HCT116 (cell line): ENCODE measurements at regions not wholly inside any gene's neighbourhood (a gene's known extent, or its start where the extent isn't known, plus 50 kb on each side); places are given as distances from the start of the nearest gene placed in this dataset.

ENCODE experiments used
- ATAC-seq: fragments of 200-7000 bp; cut with Tn5 transposase; 2 replicates; pipeline ENCODE4 v1.9.1; 2020; ENCODE audit warnings: mild to moderate bottlenecking, moderate library complexity
- BruUV-seq: library from RNA; stranded (reverse); fragments of 400-500 nt; replicated peaks from 2 replicates; lab custom pipeline; 2021; lab: Mats Ljungman, UMichigan
- CTCF ChIA-PET: fragments of 300-600 bp; sonication (Branson Sonifier 250); formaldehyde crosslinking; loops from one replicate; lab custom pipeline; 2021; ENCODE audit warnings: antibody characterized with exemption; lab: Charles Lee
- POLR2A ChIA-PET: fragments of 300-600, 350-600 bp; sonication (Branson Sonifier 250); formaldehyde crosslinking; loops from one replicate; lab custom pipeline; 2021; ENCODE audit warnings: antibody characterized with exemption; lab: Charles Lee
- RAD21 ChIA-PET, 2 experiments: fragments of 300-600 bp; sonication (Branson Sonifier 250); formaldehyde crosslinking; loops; one replicate each; lab custom pipeline; 2023; ENCODE audit warnings: low total read pairs in 2 of 2; ENCODE audit not compliant: uncharacterized antibody in 2 of 2, unreplicated experiment in 2 of 2, low non-redundant PET in 1 of 2; lab: Charles Lee
- DNase-seq: peaks from one replicate; pipeline ENCODE4 v3.0.0-alpha.2; 2010; ENCODE audit warnings: low read depth, low spot score
- H2AFZ ChIP-seq: fragments of 200-600 bp; shearing (Covaris generic), sonication (generic); 2 replicates; pipeline ENCODE4 v1.6.1; 2017; ENCODE audit warnings: low read depth, mixed run types, mixed read lengths, antibody characterized with exemption, low read length; ENCODE audit not compliant: poor library complexity, severe bottlenecking
- H3K27ac ChIP-seq: 2 replicates; pipeline ENCODE4 v1.5.1; 2012; ENCODE audit warnings: low read depth, low read length
- H3K27me3 ChIP-seq: fragments of 200-600 bp; sonication (generic); 2 replicates; pipeline ENCODE4 v1.6.1; 2016; ENCODE audit warnings: mixed run types, low read length, mixed read lengths; ENCODE audit not compliant: insufficient read depth
- H3K36me3 ChIP-seq, 2 experiments: fragments of 200-500 bp in 1 of 2; fragments of 200-600 bp in 1 of 2; sonication (Bioruptor generic) in 1 of 2; sonication (generic) in 1 of 2; 2 replicates each; pipeline versions ENCODE4 v1.5.1 to v1.6.1; 2014 to 2016; ENCODE audit warnings: low read length in 2 of 2, inconsistent platforms in 1 of 2, mixed read lengths in 1 of 2, mixed run types in 1 of 2; ENCODE audit not compliant: insufficient read depth in 2 of 2, control insufficient read depth in 1 of 2
- H3K4me1 ChIP-seq, 2 experiments: fragments of 200-600 bp in 1 of 2; sonication (generic) in 1 of 2; 2 replicates each; pipeline versions ENCODE4 v1.5.1 to v1.6.1; 2012 to 2017; ENCODE audit warnings: low read length in 2 of 2, inconsistent platforms in 1 of 2, mild to moderate bottlenecking in 1 of 2, mixed read lengths in 1 of 2, mixed run types in 1 of 2, moderate library complexity in 1 of 2; ENCODE audit not compliant: insufficient read depth in 2 of 2, control insufficient read depth in 1 of 2
- H3K4me2 ChIP-seq: fragments of 200-600 bp; sonication (generic); 2 replicates; pipeline ENCODE4 v1.6.1; 2017; ENCODE audit warnings: mixed run types, low read length, mixed read lengths
- H3K4me3 ChIP-seq, 2 experiments: fragments of 200-600 bp in 1 of 2; sonication (generic) in 1 of 2; replicated peaks in 1 of 2; 2 replicates each; pipeline ENCODE4 v1.5.1; 2011 to 2016; ENCODE audit warnings: low read length in 2 of 2, control low read depth in 1 of 2, low read depth in 1 of 2, mild to moderate bottlenecking in 1 of 2, mixed read lengths in 1 of 2, mixed run types in 1 of 2
- H3K79me2 ChIP-seq: fragments of 200-600 bp; sonication (generic); 2 replicates; pipeline ENCODE4 v1.6.1; 2017; ENCODE audit warnings: mild to moderate bottlenecking, mixed run types, low read length, moderate library complexity, mixed read lengths; ENCODE audit not compliant: insufficient read depth
- H3K9ac ChIP-seq: fragments of 200-600 bp; sonication (generic); 2 replicates; pipeline ENCODE4 v1.6.1; 2016; ENCODE audit warnings: low read length, mixed read lengths
- H3K9me2 ChIP-seq: fragments of 200-600 bp; sonication (generic), shearing (Covaris generic); 2 replicates; pipeline ENCODE4 v1.6.1; 2017; ENCODE audit warnings: mixed run types, mild to moderate bottlenecking, moderate library complexity; ENCODE audit not compliant: insufficient read depth
- H3K9me3 ChIP-seq, 2 experiments: fragments of 200-500 bp in 1 of 2; fragments of 200-600 bp in 1 of 2; sonication (Bioruptor generic) in 1 of 2; sonication (generic) in 1 of 2; 2 replicates each; pipeline ENCODE4 v1.6.1; 2014 to 2017; ENCODE audit warnings: low read length in 2 of 2, mixed read lengths in 2 of 2, inconsistent platforms in 1 of 2, low read depth in 1 of 2, mild to moderate bottlenecking in 1 of 2, mixed run types in 1 of 2, moderate library complexity in 1 of 2; ENCODE audit not compliant: control insufficient read depth in 1 of 2, insufficient read depth in 1 of 2
- H4K20me1 ChIP-seq: fragments of 200-600 bp; sonication (generic), shearing (Covaris generic); 2 replicates; pipeline ENCODE4 v1.6.1; 2017; ENCODE audit warnings: mixed run types, mild to moderate bottlenecking, moderate library complexity; ENCODE audit not compliant: insufficient read depth
- CBX3 ChIP-seq: IDR thresholded peaks from 2 replicates; pipeline ENCODE4 v1.6.1; 2012; ENCODE audit warnings: low read depth
- CEBPB ChIP-seq: IDR thresholded peaks from 2 replicates; pipeline ENCODE4 v1.6.1; 2012; ENCODE audit warnings: low read depth
- EGR1 ChIP-seq: IDR thresholded peaks from 2 replicates; pipeline ENCODE4 v1.6.1; 2012; ENCODE audit warnings: low read depth
- ELF1 ChIP-seq: IDR thresholded peaks from 2 replicates; pipeline ENCODE4 v1.6.1; 2012; ENCODE audit warnings: low read depth, borderline replicate concordance
- EZH2 ChIP-seq: fragments of 200-600 bp; sonication (generic); IDR thresholded peaks from 2 replicates; pipeline ENCODE4 v1.6.1; 2017; ENCODE audit warnings: antibody characterized with exemption, mixed run types
- EZH2phosphoT487 ChIP-seq: fragments of 200-600 bp; IDR thresholded peaks from 2 replicates; pipeline ENCODE4 v1.6.1; 2018; ENCODE audit warnings: antibody characterized with exemption, borderline replicate concordance
- FOSL1 ChIP-seq: IDR thresholded peaks from 2 replicates; pipeline ENCODE4 v1.6.1; 2012; ENCODE audit warnings: low read depth
- JUND ChIP-seq: IDR thresholded peaks from 2 replicates; pipeline ENCODE4 v1.6.1; 2012
- POLR2A ChIP-seq: IDR thresholded peaks from 2 replicates; pipeline ENCODE4 v1.7.0; 2011; ENCODE audit warnings: borderline replicate concordance; ENCODE audit not compliant: insufficient read depth, insufficient read length; ENCODE audit errors: extremely low read depth
- RAD21 ChIP-seq: IDR thresholded peaks from 2 replicates; pipeline ENCODE4 v1.6.1; 2012; ENCODE audit warnings: low read depth, mild to moderate bottlenecking
- REST ChIP-seq: IDR thresholded peaks from 2 replicates; pipeline ENCODE4 v1.6.1; 2012; ENCODE audit warnings: low read depth
- SP1 ChIP-seq: IDR thresholded peaks from 2 replicates; pipeline ENCODE4 v1.6.1; 2012; ENCODE audit warnings: low read depth
- TCF7L2 ChIP-seq: IDR thresholded peaks from 2 replicates; pipeline ENCODE4 v1.7.0; 2011; ENCODE audit warnings: borderline replicate concordance, inconsistent platforms; ENCODE audit not compliant: insufficient read depth, insufficient read length; ENCODE audit errors: extremely low read depth
- YY1 ChIP-seq: IDR thresholded peaks from 2 replicates; pipeline ENCODE4 v1.6.1; 2011; ENCODE audit warnings: low read length, low read depth, moderate library complexity, mild to moderate bottlenecking; ENCODE audit not compliant: insufficient replicate concordance; ENCODE audit errors: extremely low read depth
- ZBTB33 ChIP-seq: IDR thresholded peaks from 2 replicates; pipeline ENCODE4 v1.6.1; 2011; ENCODE audit warnings: mild to moderate bottlenecking, low read length, moderate library complexity; ENCODE audit not compliant: insufficient replicate concordance; ENCODE audit errors: extremely low read depth
- ZFX ChIP-seq: fragments of 450-650 bp; IDR thresholded peaks from 2 replicates; pipeline ENCODE4 v1.6.1; 2017
- ZNF274 ChIP-seq: fragments of 200-500 bp; sonication (Bioruptor generic); IDR thresholded peaks from 2 replicates; pipeline ENCODE4 v1.6.1; 2014; ENCODE audit warnings: mild to moderate bottlenecking, low read depth, low read length, inconsistent platforms
- intact Hi-C: fragments of 100-400 bp; cut with micrococcal nuclease; formaldehyde crosslinking; loops from 2 replicates; pipeline ENCODE4 v1.10.0; 2022

GRCh38 chr5:33258553-33258952 lies 182.2 kb upstream of the TARS1 start (continued):
- TF ChIP-seq ELF1 (no peak), SP1 (no peak), ZFX (no peak), EGR1 (no peak)

GRCh38 chr5:33260098-33260497 lies 180.7 kb upstream of the TARS1 start:
- Histone ChIP-seq H3K9ac (no peak overlapping the region), H3K9me3 (no peaks in the 10 kb centered on the region), H3K9me2 (no peaks in the 10 kb centered on the region), H3K27ac (no peak overlapping the region), H3K36me3 (no peaks in the 10 kb centered on the region), H3K4me2 (no peak overlapping the region), H3K27me3 (no peaks in the 10 kb centered on the region), H3K4me1 (peaks cover 0 to 4% of the 10 kb centered on the region in 2 experiments; a peak in 1 of 4 replicates), H2AFZ (no peak overlapping the region), H4K20me1 (no peaks in the 10 kb centered on the region), H3K79me2 (no peaks in the 10 kb centered on the region), H3K4me3 (no peak overlapping the region)
- RAD21 ChIA-PET: no interaction called here
- ATAC-seq: no peak
- intact Hi-C loops: no loop called here
- CTCF ChIA-PET: no interaction called here
- no peak for DNase-seq
- TF ChIP-seq SP1 (no peak), REST (no peak), POLR2A (no peak), CEBPB (no peak), ELF1 (no peak), ZNF274 (no peak), CBX3 (no peak), EZH2 (no peak), TCF7L2 (no peak), EZH2phosphoT487 (no peak), ZFX (no peak), YY1 (no peak), JUND (no peak), RAD21 (no peak), EGR1 (no peak), FOSL1 (no peak), ZBTB33 (no peak)
- POLR2A ChIA-PET: no interaction called here
- BruUV-seq: no TSS peak
